ENCODE measurements at regions not wholly inside any gene's neighbourhood (a gene's known extent, or its start where the extent isn't known, plus 50 kb on each side); places are given as distances from the start of the nearest gene placed in this dataset.

DNA sequence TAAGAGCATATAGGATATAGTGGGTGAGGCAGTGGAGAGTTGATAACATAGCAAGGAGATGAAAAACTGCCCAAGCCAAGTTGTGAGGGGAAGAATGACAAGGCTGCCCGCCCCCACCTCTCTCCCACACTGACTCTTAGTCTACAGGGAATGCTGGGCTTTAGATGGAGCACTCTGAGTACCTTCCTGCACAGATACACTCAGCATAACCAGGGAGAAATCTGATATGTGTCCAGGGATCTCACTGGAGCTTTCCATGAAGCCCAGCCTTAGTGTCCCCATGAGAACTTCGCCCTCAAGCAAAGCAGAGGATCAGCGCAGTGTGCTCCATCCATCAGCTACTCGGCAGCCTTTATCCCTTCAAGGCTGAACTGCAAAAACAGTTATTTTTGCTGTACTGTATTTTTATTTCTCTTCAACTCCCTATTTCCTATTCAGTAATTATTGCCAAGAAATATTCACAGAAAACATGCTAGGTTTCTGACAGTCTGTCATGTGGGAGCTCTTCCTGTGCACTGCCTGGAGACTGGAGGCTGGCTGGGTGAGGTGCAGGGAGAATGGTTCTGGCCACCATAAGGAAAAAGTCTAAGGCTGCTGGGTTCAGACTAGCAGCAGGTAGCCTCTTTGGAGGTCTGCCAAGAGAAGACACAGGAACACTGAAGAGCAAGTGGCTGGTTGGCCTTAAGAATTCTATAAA, 475.2 kb upstream of the PPP2R3A start:
- no peak overlapping the region for H3K4me3 ChIP-seq (ENCODE audit: low read depth, low read length)
- H3K36me3 ChIP-seq (ENCODE audit: control insufficient read depth, insufficient read depth, low read length): no peaks in the 10 kb centered on the region
- no peaks in the 10 kb centered on the region for H3K27me3 ChIP-seq (ENCODE audit: control insufficient read depth, insufficient read depth, low read length)
- H3K9me3 ChIP-seq (ENCODE audit: control insufficient read depth, insufficient read depth, low read length): no peaks in the 10 kb centered on the region
- H3K9ac ChIP-seq (ENCODE audit: low read depth, low read length): no peak overlapping the region
- H3K4me1 ChIP-seq (ENCODE audit: control insufficient read depth, insufficient read depth, low read length): no peaks in the 10 kb centered on the region

- Histone ChIP-seq H3K4me3 (ENCODE audit: low read depth, low read length) (no peak overlapping the region), H3K36me3 (ENCODE audit: control insufficient read depth, insufficient read depth, low read length) (no peaks in the 10 kb centered on the region), H3K9ac (ENCODE audit: low read depth, low read length) (no peak overlapping the region), H3K9me3 (ENCODE audit: control insufficient read depth, insufficient read depth, low read length) (no peaks in the 10 kb centered on the region), H3K27me3 (ENCODE audit: control insufficient read depth, insufficient read depth, low read length) (no peaks in the 10 kb centered on the region), H3K4me1 (ENCODE audit: control insufficient read depth, insufficient read depth, low read length) (no peaks in the 10 kb centered on the region)
These were observed 473.9 kb upstream of the PPP2R3A start for GRCh38 chr3:135491491-135492205.

GRCh38 chr3:135495891-135496290, 469.6 kb upstream of the PPP2R3A start:
- H3K27me3 ChIP-seq (ENCODE audit: control insufficient read depth, insufficient read depth, low read length): no peaks in the 10 kb centered on the region
- H3K9ac ChIP-seq (ENCODE audit: low read depth, low read length): no peak overlapping the region
- H3K4me1 ChIP-seq (ENCODE audit: control insufficient read depth, insufficient read depth, low read length): no peaks in the 10 kb centered on the region
- no peak overlapping the region for H3K4me3 ChIP-seq (ENCODE audit: low read depth, low read length)
- H3K36me3 ChIP-seq (ENCODE audit: control insufficient read depth, insufficient read depth, low read length): no peaks in the 10 kb centered on the region
- H3K9me3 ChIP-seq (ENCODE audit: control insufficient read depth, insufficient read depth, low read length): no peaks in the 10 kb centered on the region

DNA sequence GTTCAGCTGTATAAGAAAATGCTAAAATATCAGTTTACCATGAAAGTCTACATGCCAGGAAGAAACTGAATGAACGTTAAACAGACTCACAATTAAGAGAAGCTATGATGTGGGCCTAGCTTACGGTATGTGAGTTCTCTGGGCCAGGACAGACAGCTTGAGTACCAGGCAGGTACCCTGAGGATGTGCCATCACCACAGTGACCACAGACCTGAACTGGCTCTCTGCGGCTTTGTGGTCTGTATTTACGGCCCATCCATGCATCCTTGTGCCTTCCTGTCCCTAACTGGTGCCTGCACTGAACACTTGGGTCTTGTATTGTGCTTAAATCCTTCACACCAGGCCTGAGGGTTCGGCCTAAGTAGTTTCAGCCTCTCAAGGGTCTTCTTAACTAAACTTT, 467.5 kb upstream of the PPP2R3A start:
- Histone ChIP-seq H3K36me3 (ENCODE audit: control insufficient read depth, insufficient read depth, low read length) (no peaks in the 10 kb centered on the region), H3K27me3 (ENCODE audit: control insufficient read depth, insufficient read depth, low read length) (no peaks in the 10 kb centered on the region)

GRCh38 chr3:135499426-135499825, 466.1 kb upstream of the PPP2R3A start:
- Histone ChIP-seq H3K4me3 (ENCODE audit: low read depth, low read length) (no peak overlapping the region), H3K4me1 (ENCODE audit: control insufficient read depth, insufficient read depth, low read length) (peaks cover 7% of the 10 kb centered on the region), H3K36me3 (ENCODE audit: control insufficient read depth, insufficient read depth, low read length) (no peaks in the 10 kb centered on the region), H3K9ac (ENCODE audit: low read depth, low read length) (no peak overlapping the region), H3K9me3 (ENCODE audit: control insufficient read depth, insufficient read depth, low read length) (no peaks in the 10 kb centered on the region), H3K27me3 (ENCODE audit: control insufficient read depth, insufficient read depth, low read length) (no peaks in the 10 kb centered on the region)

More for the DNA sequence above, 467.5 kb upstream of the PPP2R3A start:
- Histone ChIP-seq H3K4me1 (ENCODE audit: control insufficient read depth, insufficient read depth, low read length) (peaks cover under 1% of the 10 kb centered on the region), H3K9ac (ENCODE audit: low read depth, low read length) (no peak overlapping the region), H3K4me3 (ENCODE audit: low read depth, low read length) (no peak overlapping the region), H3K9me3 (ENCODE audit: control insufficient read depth, insufficient read depth, low read length) (no peaks in the 10 kb centered on the region)

GRCh38 chr3:135500034-135500433, 465.5 kb upstream of the PPP2R3A start:
- H3K9me3 ChIP-seq (ENCODE audit: control insufficient read depth, insufficient read depth, low read length): no peaks in the 10 kb centered on the region
- no peak overlapping the region for H3K4me3 ChIP-seq (ENCODE audit: low read depth, low read length)
- H3K27me3 ChIP-seq (ENCODE audit: control insufficient read depth, insufficient read depth, low read length): no peaks in the 10 kb centered on the region
- peaks cover 7% of the 10 kb centered on the region for H3K4me1 ChIP-seq (ENCODE audit: control insufficient read depth, insufficient read depth, low read length)
- no peak overlapping the region for H3K9ac ChIP-seq (ENCODE audit: low read depth, low read length)
- H3K36me3 ChIP-seq (ENCODE audit: control insufficient read depth, insufficient read depth, low read length): no peaks in the 10 kb centered on the region

GRCh38 chr3:135503065-135503759, 462.3 kb upstream of the PPP2R3A start:
- H3K9ac ChIP-seq (ENCODE audit: low read depth, low read length): no peak overlapping the region
- H3K36me3 ChIP-seq (ENCODE audit: control insufficient read depth, insufficient read depth, low read length): no peaks in the 10 kb centered on the region
- H3K9me3 ChIP-seq (ENCODE audit: control insufficient read depth, insufficient read depth, low read length): no peaks in the 10 kb centered on the region
- peaks cover 7% of the 10 kb centered on the region for H3K4me1 ChIP-seq (ENCODE audit: control insufficient read depth, insufficient read depth, low read length)
- H3K4me3 ChIP-seq (ENCODE audit: low read depth, low read length): peak overlapping the region; percentile 35
- H3K27me3 ChIP-seq (ENCODE audit: control insufficient read depth, insufficient read depth, low read length): no peaks in the 10 kb centered on the region

DNA sequence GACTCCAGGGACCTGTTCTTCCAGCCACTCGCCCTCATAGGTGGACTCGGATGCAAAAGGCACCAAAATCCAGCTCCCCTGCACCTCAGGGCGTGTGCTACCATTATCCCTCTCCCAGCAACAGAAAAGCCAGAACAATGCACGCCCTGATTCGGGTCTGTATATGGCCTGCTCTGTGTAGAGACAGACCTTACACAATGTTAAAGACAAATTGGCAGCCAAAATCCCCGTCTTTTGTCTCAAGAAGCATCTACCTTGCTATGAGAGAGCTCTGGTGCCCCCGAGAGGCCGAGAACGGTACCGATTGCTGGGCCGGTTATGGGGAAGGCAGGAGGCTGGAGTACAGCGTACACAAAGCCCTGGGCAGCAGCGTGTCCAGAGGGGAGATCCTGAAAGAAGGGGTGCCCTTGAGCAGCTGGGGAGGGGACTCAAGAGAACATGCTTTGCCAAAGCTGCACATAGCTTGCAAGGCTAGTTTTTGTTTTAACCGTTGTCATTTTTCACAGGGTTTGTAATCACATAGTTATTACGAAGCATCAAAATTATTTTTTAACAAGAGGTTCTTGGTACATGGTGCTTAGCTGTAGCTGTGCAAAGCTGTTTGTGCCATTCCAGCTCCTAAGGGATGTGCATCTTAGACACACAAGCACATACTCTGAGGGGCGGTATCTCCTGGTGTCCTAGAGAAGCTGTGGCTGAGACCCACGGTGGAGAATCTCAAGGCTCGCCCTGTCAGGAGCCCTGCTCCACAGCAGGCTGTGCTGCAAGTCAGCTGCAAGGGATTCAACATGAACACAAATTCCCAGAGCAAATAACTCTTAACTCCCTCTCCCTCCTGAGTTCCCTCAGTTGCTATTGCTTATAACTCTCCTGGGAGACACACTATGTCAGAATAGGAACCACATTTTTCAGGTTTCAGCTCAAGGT, 461.5 kb upstream of the PPP2R3A start:
- Histone ChIP-seq H3K27me3 (ENCODE audit: control insufficient read depth, insufficient read depth, low read length) (no peaks in the 10 kb centered on the region), H3K4me3 (ENCODE audit: low read depth, low read length) (peak overlapping the region; percentile 35), H3K4me1 (ENCODE audit: control insufficient read depth, insufficient read depth, low read length) (peaks cover 7% of the 10 kb centered on the region), H3K9ac (ENCODE audit: low read depth, low read length) (no peak overlapping the region), H3K9me3 (ENCODE audit: control insufficient read depth, insufficient read depth, low read length) (no peaks in the 10 kb centered on the region), H3K36me3 (ENCODE audit: control insufficient read depth, insufficient read depth, low read length) (no peaks in the 10 kb centered on the region)

GRCh38 chr3:135513106-135514059, 452.1 kb upstream of the PPP2R3A start:
- H3K9ac ChIP-seq (ENCODE audit: low read depth, low read length): no peak overlapping the region
- no peaks in the 10 kb centered on the region for H3K9me3 ChIP-seq (ENCODE audit: control insufficient read depth, insufficient read depth, low read length)
- no peaks in the 10 kb centered on the region for H3K27me3 ChIP-seq (ENCODE audit: control insufficient read depth, insufficient read depth, low read length)
- H3K4me1 ChIP-seq (ENCODE audit: control insufficient read depth, insufficient read depth, low read length): peaks cover 2% of the 10 kb centered on the region
- H3K4me3 ChIP-seq (ENCODE audit: low read depth, low read length): no peak overlapping the region
- H3K36me3 ChIP-seq (ENCODE audit: control insufficient read depth, insufficient read depth, low read length): no peaks in the 10 kb centered on the region

DNA sequence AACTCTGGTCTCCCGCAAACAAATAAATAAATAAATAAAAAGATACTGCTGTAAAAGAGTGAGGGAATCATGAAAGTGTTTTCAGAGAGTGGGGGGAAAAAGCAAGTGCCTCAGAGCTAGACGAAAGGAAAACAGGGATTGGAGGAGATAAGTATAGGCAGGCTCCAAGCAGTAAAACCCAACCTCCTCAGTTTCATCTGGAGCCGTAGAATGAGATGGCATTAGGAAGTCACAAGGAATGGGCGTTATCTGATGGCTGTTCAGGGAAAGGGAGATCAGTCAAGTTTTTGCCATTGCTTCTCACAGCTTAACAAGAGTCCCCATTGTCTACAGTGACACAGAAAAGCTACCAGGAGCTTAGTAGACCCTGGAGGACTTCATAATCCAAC, 451.5 kb upstream of the PPP2R3A start:
- H3K36me3 ChIP-seq (ENCODE audit: control insufficient read depth, insufficient read depth, low read length): no peaks in the 10 kb centered on the region
- no peak overlapping the region for H3K9ac ChIP-seq (ENCODE audit: low read depth, low read length)
- H3K4me1 ChIP-seq (ENCODE audit: control insufficient read depth, insufficient read depth, low read length): peaks cover 2% of the 10 kb centered on the region
- no peaks in the 10 kb centered on the region for H3K27me3 ChIP-seq (ENCODE audit: control insufficient read depth, insufficient read depth, low read length)
- no peak overlapping the region for H3K4me3 ChIP-seq (ENCODE audit: low read depth, low read length)
- H3K9me3 ChIP-seq (ENCODE audit: control insufficient read depth, insufficient read depth, low read length): no peaks in the 10 kb centered on the region
